ENCODE measurements at regions not wholly inside any gene's neighbourhood (a gene's known extent, or its start where the extent isn't known, plus 50 kb on each side); places are given as distances from the start of the nearest gene placed in this dataset.

GRCh38 chr17:70562137-70562536 is 392.8 kb downstream of the KCNJ2 start:
- TF ChIP-seq TAF1 (IDR thresholded peaks at IDR 0.05; ENCODE audit: low read depth) (no peak), RAD21 (IDR thresholded peaks at IDR 0.05; ENCODE audit: low read depth) (no peak), NFIC (IDR thresholded peaks at IDR 0.05) (no peak), EP300 (IDR thresholded peaks at IDR 0.05; ENCODE audit: borderline replicate concordance) (no peak), REST (IDR thresholded peaks at IDR 0.05; ENCODE audit: low read depth) (no peak), YY1 (IDR thresholded peaks at IDR 0.05; ENCODE audit: low read depth) (no peak), MAX (IDR thresholded peaks at IDR 0.05) (no peak), CEBPB (IDR thresholded peaks at IDR 0.05) (no peak), TCF12 (IDR thresholded peaks at IDR 0.05; ENCODE audit: low read depth) (no peak)
